Breast epithelium (tissue), 4 donors: ENCODE measurements at regions not wholly inside any gene's neighbourhood (a gene's known extent, or its start where the extent isn't known, plus 50 kb on each side); places are given as distances from the start of the nearest gene placed in this dataset.

Experiments used
- DNase-seq, 2 donors: peaks; one replicate each; pipeline ENCODE4 v3.0.0-alpha.2; 2019; ENCODE audit warnings: low spot score in 2 of 2
- H3K27ac ChIP-seq, 2 donors: fragments of 200-600 bp; sonication (generic) in 1 of 2; one replicate each; pipeline ENCODE4 v1.5.1; 2016 to 2019; ENCODE audit warnings: mild to moderate bottlenecking in 1 of 2
- H3K27me3 ChIP-seq, 2 donors: fragments of 200-600 bp; sonication (generic) in 1 of 2; one replicate each; pipeline versions ENCODE4 v1.5.1 to v1.6.0; 2017 to 2019; ENCODE audit warnings: control low read depth in 1 of 2, mild to moderate bottlenecking in 1 of 2
- H3K36me3 ChIP-seq: fragments of 200-600 bp; one replicate; pipeline ENCODE4 v1.5.1; 2019
- H3K4me1 ChIP-seq, 2 donors: fragments of 200-600 bp; sonication (generic); one replicate each; pipeline ENCODE4 v1.5.1; 2016 to 2019; ENCODE audit warnings: control low read depth in 1 of 2
- H3K4me3 ChIP-seq, 3 donors: fragments of 200-600 bp; sonication (generic); 1 replicate in 2 of 3; 2 replicates in 1 of 3; pipeline ENCODE4 v1.5.1; 2016 to 2019; ENCODE audit warnings: mild to moderate bottlenecking in 3 of 3, moderate library complexity in 2 of 3
- H3K9me3 ChIP-seq, 2 donors: fragments of 200-600 bp; sonication (generic) in 1 of 2; one replicate each; pipeline ENCODE4 v1.5.1; 2016 to 2019; ENCODE audit warnings: control low read depth in 1 of 2
- CTCF ChIP-seq, 3 donors: fragments of 450-650 bp; IDR thresholded peaks; one replicate each; pipeline ENCODE4 v1.5.1; 2016 to 2017; ENCODE audit warnings: antibody characterized with exemption in 3 of 3, mild to moderate bottlenecking in 3 of 3, moderate library complexity in 3 of 3
- POLR2A ChIP-seq: fragments of 450-650 bp; IDR thresholded peaks from one replicate; pipeline ENCODE4 v1.6.1; 2016; ENCODE audit warnings: antibody characterized with exemption, mild to moderate bottlenecking, moderate library complexity
- POLR2AphosphoS5 ChIP-seq, 3 donors: sonication (generic); formaldehyde crosslinking; IDR thresholded peaks; one replicate each; pipeline ENCODE4 v1.6.1; 2017; ENCODE audit warnings: antibody characterized with exemption in 3 of 3
- intact Hi-C: fragments of 100-400 bp; cut with DNase I; formaldehyde crosslinking; loops from one replicate; pipeline ENCODE4 v1.15.1; 2023; ENCODE audit warnings: low total_unique reads

- Histone ChIP-seq H3K4me1 (no peaks in the 10 kb centered on the region), H3K9me3 (no peaks in the 10 kb centered on the region), H3K27me3 (no peaks in the 10 kb centered on the region), H3K36me3 (no peaks in the 10 kb centered on the region), H3K4me3 (no peak overlapping the region), H3K27ac (no peak overlapping the region)
- no peak for DNase-seq
- no peak for TF ChIP-seq POLR2A
- TF ChIP-seq POLR2AphosphoS5 (IDR thresholded peaks at IDR 0.05) = no peak
- no peak for TF ChIP-seq CTCF (IDR thresholded peaks at IDR 0.05)
- intact Hi-C loops = no loop called here
These were observed 148.3 kb upstream of the STXBP5 start for GRCh38 chr6:147055821-147056392.

GRCh38 chr6:147057188-147057587, 147.0 kb upstream of the STXBP5 start:
- intact Hi-C loops = no loop called here
- TF ChIP-seq POLR2AphosphoS5 (IDR thresholded peaks at IDR 0.05) (no peak), CTCF (IDR thresholded peaks at IDR 0.05) (no peak), POLR2A (no peak)
- H3K9me3 ChIP-seq = no peaks in the 10 kb centered on the region

GRCh38 chr6:147057705-147058342, 146.4 kb upstream of the STXBP5 start:
- H3K36me3 ChIP-seq = no peaks in the 10 kb centered on the region
- no peak overlapping the region for H3K27ac ChIP-seq
- intact Hi-C loops = no loop called here
- H3K4me1 ChIP-seq = no peaks in the 10 kb centered on the region
- H3K9me3 ChIP-seq = no peaks in the 10 kb centered on the region
- H3K27me3 ChIP-seq = no peaks in the 10 kb centered on the region
- no peak for DNase-seq
- H3K4me3 ChIP-seq = no peak overlapping the region
- TF ChIP-seq CTCF (IDR thresholded peaks at IDR 0.05) (no peak), POLR2AphosphoS5 (IDR thresholded peaks at IDR 0.05) (no peak), POLR2A (no peak)

More at GRCh38 chr6:147057188-147057587, 147.0 kb upstream of the STXBP5 start:
- no peaks in the 10 kb centered on the region for H3K27me3 ChIP-seq
- H3K36me3 ChIP-seq = no peaks in the 10 kb centered on the region
- H3K27ac ChIP-seq = no peak overlapping the region
- H3K4me3 ChIP-seq = no peak overlapping the region
- no peak for DNase-seq
- H3K4me1 ChIP-seq = no peaks in the 10 kb centered on the region

- Histone ChIP-seq H3K4me3 (no peak overlapping the region), H3K9me3 (no peaks in the 10 kb centered on the region), H3K27ac (no peak overlapping the region), H3K4me1 (peaks cover 0 to 5% of the 10 kb centered on the region in 2 donors), H3K36me3 (no peaks in the 10 kb centered on the region), H3K27me3 (no peaks in the 10 kb centered on the region)
- no peak for DNase-seq
- TF ChIP-seq POLR2AphosphoS5 (IDR thresholded peaks at IDR 0.05) (no peak), POLR2A (no peak), CTCF (IDR thresholded peaks at IDR 0.05) (no peak)
- intact Hi-C loops = no loop called here
These were observed 145.3 kb upstream of the STXBP5 start for GRCh38 chr6:147058786-147059385.

GRCh38 chr6:147060636-147061035, 143.6 kb upstream of the STXBP5 start:
- Histone ChIP-seq H3K4me1 (peaks cover 0 to 5% of the 10 kb centered on the region in 2 donors), H3K9me3 (no peaks in the 10 kb centered on the region), H3K27ac (no peak overlapping the region), H3K27me3 (no peaks in the 10 kb centered on the region), H3K36me3 (no peaks in the 10 kb centered on the region), H3K4me3 (no peak overlapping the region)
- DNase-seq = no peak
- intact Hi-C loops = loop anchor here (5.0 kb wide), 1 partner anchor 472 kb away; no protein-coding TSS in a partner anchor
- TF ChIP-seq CTCF (IDR thresholded peaks at IDR 0.05) (no peak), POLR2AphosphoS5 (IDR thresholded peaks at IDR 0.05) (no peak), POLR2A (no peak)
